GM21825 (cell line): ENCODE measurements at regions not wholly inside any gene's neighbourhood (a gene's known extent, or its start where the extent isn't known, plus 50 kb on each side); places are given as distances from the start of the nearest gene placed in this dataset.
"Not testable (repeated sequence)": the region's sequence is repeated elsewhere in the genome, so short reads cannot be mapped to it uniquely, and the experiment has no call there.

ENCODE experiments used
- ATAC-seq: cut with Tn5 transposase; IDR thresholded peaks from one replicate; pipeline ENCODE4 v1.9.1; 2021; ENCODE audit warnings: mild to moderate bottlenecking, moderate library complexity; ENCODE audit not compliant: unreplicated experiment

DNA sequence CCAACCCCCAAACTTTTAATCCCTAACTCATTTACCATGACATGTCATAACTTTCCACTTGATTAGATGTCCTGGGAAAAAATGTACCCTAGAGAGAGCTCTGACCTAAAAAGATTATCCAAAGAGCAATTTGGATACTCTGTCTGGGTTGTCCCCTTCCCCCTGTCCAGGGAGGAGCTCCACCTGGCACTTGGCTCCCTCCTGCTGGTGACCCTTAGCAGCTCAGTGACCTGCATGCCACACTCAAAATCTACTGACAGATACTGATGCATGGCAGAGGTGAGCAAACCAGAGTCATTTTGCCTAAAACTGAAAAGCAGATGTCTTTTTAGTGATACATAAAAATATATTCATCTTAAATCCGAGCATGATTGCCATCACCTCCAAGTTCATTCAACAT is 442.3 kb upstream of the CHRM3 start:
- ATAC-seq: no peak

GRCh38 chr1:238927899-238928298 is 458.5 kb upstream of the CHRM3 start:
- no peak for ATAC-seq

DNA sequence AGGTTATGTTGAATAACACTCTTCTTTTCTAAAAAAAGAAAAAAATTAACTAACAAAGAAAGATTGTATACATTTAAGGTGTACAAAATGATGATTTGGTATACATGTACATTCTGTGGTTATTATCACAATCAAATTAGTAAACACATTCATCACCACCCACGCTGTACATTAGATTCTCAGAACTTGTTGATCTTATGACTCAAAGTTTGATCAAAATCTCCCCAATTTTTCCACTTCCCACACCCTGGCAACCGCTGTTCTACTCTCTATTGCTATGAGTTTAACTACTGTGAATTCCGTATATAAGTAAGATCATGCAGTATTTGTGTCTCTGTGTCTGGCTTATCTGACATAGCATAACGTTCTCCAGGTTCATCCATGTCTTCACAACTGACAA is 469.5 kb upstream of the CHRM3 start:
- ATAC-seq: no peak

DNA sequence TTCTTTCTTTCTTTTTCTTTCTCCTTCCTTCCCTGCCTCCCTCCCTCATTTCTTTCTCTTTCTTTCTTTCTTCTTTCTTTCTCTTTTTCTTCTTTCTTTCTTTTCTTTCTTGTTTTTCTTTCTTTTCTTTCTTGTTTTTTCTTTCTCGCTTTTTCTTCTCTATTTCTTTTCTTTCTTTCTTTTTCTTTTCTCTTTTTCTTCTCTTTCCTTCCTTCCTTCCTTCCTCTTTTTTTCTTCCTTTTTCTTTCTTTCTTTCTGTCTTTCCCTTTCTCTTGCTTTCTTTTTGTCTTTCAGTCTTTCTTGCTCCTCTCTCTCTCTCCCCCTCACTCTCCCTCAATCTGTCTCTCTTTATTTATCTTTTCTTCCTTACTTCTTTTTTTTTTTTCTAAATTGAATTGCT is 472.0 kb upstream of the CHRM3 start:
- ATAC-seq: no peak

GRCh38 chr1:238913210-238913609 is 473.2 kb upstream of the CHRM3 start:
- no peak for ATAC-seq

GRCh38 chr1:238912148-238912547 is 474.2 kb upstream of the CHRM3 start:
- ATAC-seq: no peak

- ATAC-seq: not testable (repeated sequence)
Measured at GRCh38 chr1:238902752-238903151, 483.6 kb upstream of the CHRM3 start.

GRCh38 chr1:238900334-238900865 is 486.0 kb upstream of the CHRM3 start:
- ATAC-seq: no peak

GRCh38 chr1:238898856-238899255 is 487.5 kb upstream of the CHRM3 start:
- no peak for ATAC-seq

GRCh38 chr1:238895911-238896310 is 490.5 kb upstream of the CHRM3 start:
- no peak for ATAC-seq

DNA sequence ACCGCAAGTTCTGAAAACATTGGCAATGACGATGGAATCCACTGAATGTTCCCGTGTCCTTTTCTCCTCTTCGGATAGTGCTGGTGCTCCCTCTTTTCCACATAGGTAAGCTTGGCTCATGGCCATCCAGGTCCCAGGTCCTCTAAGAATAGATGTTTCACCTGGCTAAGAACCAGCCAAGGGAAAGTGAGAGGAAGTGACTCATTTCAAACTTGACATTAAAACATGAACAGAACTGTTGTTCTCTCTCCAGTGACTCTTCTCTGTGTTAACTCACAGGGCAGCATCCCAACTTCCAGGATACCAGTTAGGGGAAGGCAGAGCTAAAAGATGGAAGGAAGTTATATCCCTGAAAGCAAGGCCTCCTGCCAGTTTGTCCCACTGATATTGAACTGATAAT is 493.8 kb upstream of the CHRM3 start:
- ATAC-seq: no peak

- ATAC-seq: no peak
Measured at GRCh38 chr1:238861342-238862066, 524.9 kb upstream of the CHRM3 start.

GRCh38 chr1:238833919-238834318 is 552.4 kb upstream of the CHRM3 start:
- ATAC-seq: no peak

- no peak for ATAC-seq
Measured at GRCh38 chr1:238832106-238832505, 554.3 kb upstream of the CHRM3 start.

- ATAC-seq: no peak
Measured at GRCh38 chr1:238830036-238830611, 556.2 kb upstream of the CHRM3 start.

DNA sequence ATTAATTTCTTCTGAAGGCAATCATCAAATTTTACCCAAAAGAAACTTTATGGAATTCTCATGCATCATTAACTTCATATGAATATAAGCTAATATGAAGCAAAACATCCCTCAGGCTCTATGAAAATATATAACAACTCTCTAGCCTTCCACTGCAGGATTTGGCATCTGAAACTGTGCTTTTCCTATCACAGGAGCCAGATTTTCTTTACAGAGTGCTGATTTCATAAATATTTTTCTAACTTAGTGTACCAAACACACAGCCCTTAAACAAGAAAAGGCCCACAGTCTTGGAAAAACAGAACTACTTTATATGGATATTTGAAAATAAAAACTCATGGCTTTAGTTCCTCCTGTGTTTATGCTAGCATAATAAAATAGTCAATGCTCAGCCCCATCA is 559.5 kb upstream of the CHRM3 start:
- ATAC-seq: no peak

- no peak for ATAC-seq
Measured at GRCh38 chr1:238823416-238823815, 563.0 kb upstream of the CHRM3 start.

- ATAC-seq: no peak
Measured at GRCh38 chr1:238811211-238811879, 575.0 kb upstream of the CHRM3 start.

DNA sequence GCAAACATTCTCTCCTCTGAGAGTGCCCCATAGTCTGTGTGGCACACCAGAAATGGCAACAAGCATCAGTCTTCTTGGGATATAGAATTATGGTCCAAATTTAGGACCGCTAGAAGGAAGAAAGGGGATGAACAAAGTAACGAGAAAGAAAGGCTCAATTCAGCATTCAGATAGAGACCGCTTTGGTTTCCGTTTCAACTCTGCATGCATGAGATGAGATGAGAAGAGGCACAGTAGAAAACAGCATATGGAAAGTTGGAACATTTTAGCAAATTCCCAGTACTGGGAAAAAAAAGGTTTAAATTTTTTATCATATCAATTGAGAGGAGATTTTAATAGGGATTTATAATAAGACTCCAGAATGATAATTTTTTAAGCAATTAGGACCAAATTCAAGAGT is 595.5 kb upstream of the CHRM3 start:
- no peak for ATAC-seq

DNA sequence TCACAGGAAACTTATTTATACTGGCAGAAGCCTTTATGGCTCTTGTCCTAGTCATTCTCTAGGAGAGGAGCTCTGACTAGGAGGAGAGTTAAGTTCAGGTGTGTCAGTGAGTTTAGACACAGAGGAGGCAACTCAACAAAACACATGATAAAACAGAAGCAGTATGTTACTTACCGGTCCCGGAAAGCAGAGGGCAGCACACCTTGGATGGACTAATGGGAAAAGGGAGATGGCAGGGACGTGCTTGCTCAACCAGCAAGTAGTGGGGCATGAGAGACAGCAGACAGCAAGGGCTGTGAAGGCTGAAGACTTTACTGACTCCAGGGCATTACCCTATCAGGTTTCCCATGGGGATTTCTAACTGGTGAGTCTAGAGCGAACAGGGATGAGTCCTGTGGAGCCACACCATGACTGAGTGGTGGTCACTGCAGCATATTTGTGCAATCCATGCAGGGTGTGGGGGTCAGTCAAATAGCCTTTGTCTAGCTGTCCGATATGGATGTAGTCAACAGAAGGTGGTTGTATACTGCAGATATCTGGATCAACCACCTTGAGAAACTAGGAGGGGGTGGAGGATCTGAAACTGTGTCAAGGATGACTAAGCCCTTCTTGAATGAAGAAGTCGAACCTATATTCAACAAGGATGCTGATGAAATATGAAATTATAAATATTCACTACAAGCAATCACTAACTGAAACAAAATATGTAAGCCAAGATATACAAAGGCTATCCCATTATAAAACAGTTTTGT is 596.3 kb upstream of the CHRM3 start:
- no peak for ATAC-seq

GRCh38 chr1:238787471-238787870 is 598.9 kb upstream of the CHRM3 start:
- ATAC-seq: no peak
